KMS-11 (cell line): ENCODE measurements at regions not wholly inside any gene's neighbourhood (a gene's known extent, or its start where the extent isn't known, plus 50 kb on each side); places are given as distances from the start of the nearest gene placed in this dataset.

Experiments
- H2AFZ ChIP-seq: fragments of 200-600 bp; sonication (generic); 2 replicates; pipeline ENCODE4 v1.6.1; 2016; ENCODE audit warnings: antibody characterized with exemption, mixed run types, low read depth
- H3K27ac ChIP-seq: fragments of 200-600 bp; sonication (generic); 2 replicates; pipeline ENCODE4 v1.6.1; 2016; ENCODE audit warnings: mild to moderate bottlenecking, mixed run types
- H3K27me3 ChIP-seq: fragments of 200-600 bp; sonication (generic); 2 replicates; pipeline ENCODE4 v1.6.1; 2017; ENCODE audit warnings: mild to moderate bottlenecking, low read depth, mixed run types, moderate library complexity; ENCODE audit not compliant: insufficient read depth
- H3K36me3 ChIP-seq: fragments of 200-600 bp; sonication (generic); 2 replicates; pipeline ENCODE4 v1.6.1; 2017; ENCODE audit warnings: mild to moderate bottlenecking, mixed run types; ENCODE audit not compliant: insufficient read depth
- H3K4me1 ChIP-seq: fragments of 200-600 bp; sonication (generic); 2 replicates; pipeline ENCODE4 v1.6.1; 2016; ENCODE audit warnings: mild to moderate bottlenecking, low read depth, mixed run types; ENCODE audit not compliant: poor library complexity, severe bottlenecking
- H3K4me2 ChIP-seq: fragments of 200-600 bp; sonication (generic); 2 replicates; pipeline ENCODE4 v1.7.0; 2016; ENCODE audit warnings: mild to moderate bottlenecking, mixed run types
- H3K4me3 ChIP-seq: fragments of 200-600 bp; sonication (generic); IDR thresholded peaks from 2 replicates; pipeline ENCODE4 v1.6.1; 2017; ENCODE audit warnings: low read depth, low read length, mixed read lengths; ENCODE audit not compliant: insufficient read depth
- H3K79me2 ChIP-seq: fragments of 200-600 bp; sonication (generic); 2 replicates; pipeline ENCODE4 v1.6.1; 2016; ENCODE audit warnings: low read depth, mixed run types; ENCODE audit not compliant: insufficient read depth
- H3K9ac ChIP-seq: fragments of 200-600 bp; sonication (generic); 2 replicates; pipeline ENCODE4 v1.6.1; 2016; ENCODE audit warnings: mild to moderate bottlenecking, mixed run types
- H4K20me1 ChIP-seq: fragments of 200-600 bp; sonication (generic); 2 replicates; pipeline ENCODE4 v1.6.1; 2016; ENCODE audit warnings: mild to moderate bottlenecking, mixed run types; ENCODE audit not compliant: insufficient read depth
- CTCF ChIP-seq: fragments of 200-600 bp; sonication (generic); conservative IDR thresholded peaks from 2 replicates; pipeline ENCODE4 v1.6.1; 2017; ENCODE audit warnings: low read depth, mild to moderate bottlenecking, antibody characterized with exemption, low read length, moderate library complexity, mixed read lengths

- Histone ChIP-seq H3K4me2 (no peak overlapping the region), H3K9ac (no peak overlapping the region), H4K20me1 (no peaks in the 10 kb centered on the region), H3K4me3 (no peak overlapping the region), H3K27me3 (no peaks in the 10 kb centered on the region), H3K4me1 (no peaks in the 10 kb centered on the region), H3K79me2 (no peaks in the 10 kb centered on the region), H3K36me3 (no peaks in the 10 kb centered on the region), H3K27ac (no peak overlapping the region), H2AFZ (no peak overlapping the region)
- no peak for TF ChIP-seq CTCF
Measured at GRCh38 chr2:43033016-43033270, 193.5 kb downstream of the ZFP36L2 start.

- no peaks in the 10 kb centered on the region for H3K36me3 ChIP-seq
- no peak for TF ChIP-seq CTCF
- H3K4me2 ChIP-seq = no peak overlapping the region
- no peaks in the 10 kb centered on the region for H4K20me1 ChIP-seq
- no peak overlapping the region for H3K9ac ChIP-seq
- H3K27me3 ChIP-seq = no peaks in the 10 kb centered on the region
- H3K27ac ChIP-seq = no peak overlapping the region
- no peaks in the 10 kb centered on the region for H3K79me2 ChIP-seq
- no peaks in the 10 kb centered on the region for H3K4me1 ChIP-seq
- no peak overlapping the region for H2AFZ ChIP-seq
- no peak overlapping the region for H3K4me3 ChIP-seq
Measured at GRCh38 chr2:43032213-43033015, 194.0 kb downstream of the ZFP36L2 start.

GRCh38 chr2:43031471-43032212 is 194.8 kb downstream of the ZFP36L2 start:
- Histone ChIP-seq H3K4me3 (no peak overlapping the region), H4K20me1 (no peaks in the 10 kb centered on the region), H3K36me3 (no peaks in the 10 kb centered on the region), H3K27me3 (no peaks in the 10 kb centered on the region), H3K79me2 (no peaks in the 10 kb centered on the region), H3K4me1 (no peaks in the 10 kb centered on the region), H3K9ac (no peak overlapping the region), H2AFZ (no peak overlapping the region), H3K4me2 (no peak overlapping the region), H3K27ac (no peak overlapping the region)
- TF ChIP-seq CTCF = no peak

- no peak overlapping the region for H3K4me2 ChIP-seq
- H3K9ac ChIP-seq = no peak overlapping the region
- H3K79me2 ChIP-seq = no peaks in the 10 kb centered on the region
- no peaks in the 10 kb centered on the region for H3K36me3 ChIP-seq
- no peak for TF ChIP-seq CTCF
- no peak overlapping the region for H3K27ac ChIP-seq
- H4K20me1 ChIP-seq = no peaks in the 10 kb centered on the region
- H3K4me1 ChIP-seq = no peaks in the 10 kb centered on the region
- no peaks in the 10 kb centered on the region for H3K27me3 ChIP-seq
- H3K4me3 ChIP-seq = no peak overlapping the region
- H2AFZ ChIP-seq = no peak overlapping the region
Measured at GRCh38 chr2:43030551-43031307, 195.7 kb downstream of the ZFP36L2 start.
